OCI-LY1 (cell line): ENCODE measurements at regions not wholly inside any gene's neighbourhood (a gene's known extent, or its start where the extent isn't known, plus 50 kb on each side); places are given as distances from the start of the nearest gene placed in this dataset.

Experiments
- EZH2 ChIP-seq: fragments of 200-600 bp; sonication (generic), shearing (Covaris generic); IDR thresholded peaks from 2 replicates; pipeline ENCODE4 v1.8.0; 2017; ENCODE audit warnings: borderline replicate concordance, mixed run types, mild to moderate bottlenecking, antibody characterized with exemption, low read length, moderate library complexity, mixed read lengths
- TF ChIP-seq, protein P1 (sequence below): fragments of 200-600 bp; sonication (generic), shearing (Covaris generic); IDR thresholded peaks from 2 replicates; pipeline ENCODE4 v1.5.1; 2017; ENCODE audit warnings: mild to moderate bottlenecking, antibody characterized with exemption, low read length, moderate library complexity, mixed read lengths

DNA sequence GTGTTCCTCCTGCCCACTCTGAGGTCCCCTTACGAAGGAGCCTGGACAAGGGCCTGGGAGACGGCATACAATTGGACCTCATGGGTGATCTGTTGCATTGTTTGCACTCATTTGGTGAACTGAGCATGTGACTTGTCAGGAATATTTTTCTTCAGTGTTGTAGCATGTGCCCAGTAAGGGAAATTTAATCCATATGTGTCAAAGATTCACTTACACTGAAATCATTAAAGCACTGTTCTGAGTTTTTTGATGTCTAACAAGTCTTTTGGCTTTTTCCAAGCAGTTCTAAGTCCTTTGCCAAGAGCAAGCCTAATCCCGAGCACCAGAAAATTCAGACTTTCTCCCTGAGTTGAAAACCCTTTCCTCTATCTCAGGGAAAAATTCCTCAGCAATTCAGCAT is 61.6 kb upstream of the RPS23 start:
- TF ChIP-seq, protein P1, sequence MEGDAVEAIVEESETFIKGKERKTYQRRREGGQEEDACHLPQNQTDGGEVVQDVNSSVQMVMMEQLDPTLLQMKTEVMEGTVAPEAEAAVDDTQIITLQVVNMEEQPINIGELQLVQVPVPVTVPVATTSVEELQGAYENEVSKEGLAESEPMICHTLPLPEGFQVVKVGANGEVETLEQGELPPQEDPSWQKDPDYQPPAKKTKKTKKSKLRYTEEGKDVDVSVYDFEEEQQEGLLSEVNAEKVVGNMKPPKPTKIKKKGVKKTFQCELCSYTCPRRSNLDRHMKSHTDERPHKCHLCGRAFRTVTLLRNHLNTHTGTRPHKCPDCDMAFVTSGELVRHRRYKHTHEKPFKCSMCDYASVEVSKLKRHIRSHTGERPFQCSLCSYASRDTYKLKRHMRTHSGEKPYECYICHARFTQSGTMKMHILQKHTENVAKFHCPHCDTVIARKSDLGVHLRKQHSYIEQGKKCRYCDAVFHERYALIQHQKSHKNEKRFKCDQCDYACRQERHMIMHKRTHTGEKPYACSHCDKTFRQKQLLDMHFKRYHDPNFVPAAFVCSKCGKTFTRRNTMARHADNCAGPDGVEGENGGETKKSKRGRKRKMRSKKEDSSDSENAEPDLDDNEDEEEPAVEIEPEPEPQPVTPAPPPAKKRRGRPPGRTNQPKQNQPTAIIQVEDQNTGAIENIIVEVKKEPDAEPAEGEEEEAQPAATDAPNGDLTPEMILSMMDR, result no peak
- TF ChIP-seq EZH2, result no peak
